Lower leg skin (tissue), 4 donors: ENCODE measurements at regions not wholly inside any gene's neighbourhood (a gene's known extent, or its start where the extent isn't known, plus 50 kb on each side); places are given as distances from the start of the nearest gene placed in this dataset.

Source experiments
- DNase-seq, 2 donors: peaks; one replicate each; pipeline ENCODE4 v3.0.0-alpha.2; 2019; ENCODE audit warnings: low spot score in 2 of 2
- H3K4me3 ChIP-seq: fragments of 200-600 bp; sonication (generic); 2 replicates; pipeline ENCODE4 v1.5.1; 2017; ENCODE audit warnings: mild to moderate bottlenecking, low read depth; ENCODE audit not compliant: poor library complexity, severe bottlenecking
- POLR2A ChIP-seq, 2 donors: fragments of 450-650 bp; IDR thresholded peaks; one replicate each; pipeline ENCODE4 v1.6.1; 2016 to 2017; ENCODE audit warnings: antibody characterized with exemption in 2 of 2, mild to moderate bottlenecking in 1 of 2, moderate library complexity in 1 of 2
- WGBS, 2 donors: methylation state at CpG; one replicate each; pipeline ENCODE4 v1.1.5; 2018; 5-methylcytosine and 5-hydroxymethylcytosine counted together
- intact Hi-C: fragments of 100-400 bp; cut with DNase I; formaldehyde crosslinking; loops from one replicate; pipeline ENCODE4 v1.15.0; 2023; ENCODE audit warnings: low total_unique reads
- TF ChIP-seq, protein P1 (sequence below), 3 donors: fragments of 450-650 bp; IDR thresholded peaks; one replicate each; pipeline ENCODE4 v1.5.1; 2016; ENCODE audit warnings: antibody characterized with exemption in 3 of 3, mild to moderate bottlenecking in 3 of 3, moderate library complexity in 2 of 3

- WGBS, 2 donors = 52 to 83% methylated on average over 2 of the region's 2 CpGs
- TF ChIP-seq, protein P1, sequence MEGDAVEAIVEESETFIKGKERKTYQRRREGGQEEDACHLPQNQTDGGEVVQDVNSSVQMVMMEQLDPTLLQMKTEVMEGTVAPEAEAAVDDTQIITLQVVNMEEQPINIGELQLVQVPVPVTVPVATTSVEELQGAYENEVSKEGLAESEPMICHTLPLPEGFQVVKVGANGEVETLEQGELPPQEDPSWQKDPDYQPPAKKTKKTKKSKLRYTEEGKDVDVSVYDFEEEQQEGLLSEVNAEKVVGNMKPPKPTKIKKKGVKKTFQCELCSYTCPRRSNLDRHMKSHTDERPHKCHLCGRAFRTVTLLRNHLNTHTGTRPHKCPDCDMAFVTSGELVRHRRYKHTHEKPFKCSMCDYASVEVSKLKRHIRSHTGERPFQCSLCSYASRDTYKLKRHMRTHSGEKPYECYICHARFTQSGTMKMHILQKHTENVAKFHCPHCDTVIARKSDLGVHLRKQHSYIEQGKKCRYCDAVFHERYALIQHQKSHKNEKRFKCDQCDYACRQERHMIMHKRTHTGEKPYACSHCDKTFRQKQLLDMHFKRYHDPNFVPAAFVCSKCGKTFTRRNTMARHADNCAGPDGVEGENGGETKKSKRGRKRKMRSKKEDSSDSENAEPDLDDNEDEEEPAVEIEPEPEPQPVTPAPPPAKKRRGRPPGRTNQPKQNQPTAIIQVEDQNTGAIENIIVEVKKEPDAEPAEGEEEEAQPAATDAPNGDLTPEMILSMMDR (IDR thresholded peaks at IDR 0.05) = no peak
- H3K4me3 ChIP-seq = no peak overlapping the region
- no peak for DNase-seq
- intact Hi-C loops = no loop called here
These were observed 285.4 kb upstream of the CDH8 start for GRCh38 chr16:62321606-62322005.

DNA sequence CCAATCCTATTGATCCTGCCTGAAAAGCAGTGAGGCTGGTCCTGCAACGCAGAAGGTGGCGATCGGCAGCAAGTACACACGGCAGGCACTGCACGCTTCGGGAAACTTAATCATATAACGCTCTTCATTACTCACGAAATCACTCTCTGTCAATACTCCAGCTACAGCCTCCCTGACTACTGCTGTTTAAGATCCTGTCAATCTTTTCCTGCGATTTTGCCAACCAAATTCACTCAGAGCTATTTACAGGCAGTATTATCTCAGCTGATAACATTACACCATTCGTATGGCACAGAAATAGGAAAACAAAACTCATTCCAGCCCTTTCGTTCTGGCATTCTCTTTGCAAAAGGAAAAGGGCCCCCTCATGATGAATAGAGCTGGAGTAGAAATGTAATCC lies 262.4 kb upstream of the CDH8 start:
- 74 to 83% methylated on average over 11 of the region's 11 CpGs for WGBS, 2 donors
- no peak overlapping the region for H3K4me3 ChIP-seq
- DNase-seq = no peak
- intact Hi-C loops = no loop called here
- TF ChIP-seq, protein P1 (IDR thresholded peaks at IDR 0.05) = no peak
- TF ChIP-seq POLR2A (IDR thresholded peaks at IDR 0.05) = no peak

GRCh38 chr16:62294213-62294972 lies 258.2 kb upstream of the CDH8 start:
- TF ChIP-seq, protein P1 (IDR thresholded peaks at IDR 0.05) = no peak
- no peak for TF ChIP-seq POLR2A (IDR thresholded peaks at IDR 0.05)
- no peak for DNase-seq
- intact Hi-C loops = no loop called here
- 84 to 87% methylated on average over 6 of the region's 6 CpGs for WGBS, 2 donors
- H3K4me3 ChIP-seq = no peak overlapping the region

DNA sequence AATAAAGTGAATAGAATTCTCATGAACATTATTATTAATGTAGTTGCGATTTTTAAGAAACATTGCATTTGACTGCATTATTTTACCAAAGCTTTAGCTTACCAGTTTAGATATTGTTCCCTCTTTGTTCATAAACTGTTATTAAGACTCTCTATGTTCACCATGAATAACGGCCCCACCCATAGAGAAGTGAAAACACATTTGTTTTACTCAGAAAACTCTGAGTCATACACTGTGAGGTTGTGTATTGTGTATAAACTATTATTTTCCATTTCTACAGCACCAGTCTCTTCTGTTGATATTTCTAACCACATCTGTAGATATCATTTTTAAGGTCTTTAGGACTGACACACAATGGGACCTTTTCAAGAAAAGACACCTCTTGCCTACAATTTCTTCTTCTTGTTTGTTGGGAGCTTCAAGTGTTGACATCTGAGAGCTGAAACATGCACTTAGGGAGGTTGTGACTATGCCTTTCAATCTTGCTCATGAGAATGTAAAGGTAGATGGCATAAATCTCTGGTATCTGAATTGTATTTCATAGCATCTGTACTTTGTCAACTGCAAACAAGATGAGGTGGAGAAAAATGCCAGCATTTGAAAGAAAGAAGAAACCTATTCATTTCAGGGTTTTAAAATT lies 252.9 kb upstream of the CDH8 start:
- WGBS, 2 donors = 64 to 78% methylated on average over 2 of the region's 2 CpGs
- TF ChIP-seq, protein P1 (IDR thresholded peaks at IDR 0.05) = no peak
- intact Hi-C loops = no loop called here

DNA sequence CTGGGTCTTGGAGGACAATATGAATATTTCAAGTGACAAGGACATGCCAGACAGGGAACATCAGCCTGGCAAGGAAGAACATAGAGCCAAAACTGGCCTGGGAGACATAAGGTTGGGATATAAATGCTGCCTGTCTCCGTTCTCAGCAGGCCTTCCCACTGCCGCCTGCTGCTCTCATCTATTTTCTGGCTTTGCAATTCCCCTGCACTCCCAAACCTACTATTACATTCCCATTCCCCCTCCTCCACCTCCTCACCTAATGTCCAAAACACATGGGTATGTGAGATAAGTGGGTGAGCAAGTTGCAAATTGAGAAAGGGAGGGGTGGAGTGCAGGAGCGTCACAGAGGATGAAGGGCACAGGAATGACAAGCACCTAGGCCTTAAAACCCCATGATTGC lies 244.3 kb upstream of the CDH8 start:
- H3K4me3 ChIP-seq = no peak overlapping the region
- 95% methylated on average over 3 of the region's 3 CpGs for WGBS, 2 donors
- DNase-seq = no peak
- no peak for TF ChIP-seq POLR2A (IDR thresholded peaks at IDR 0.05)
- TF ChIP-seq, protein P1 (IDR thresholded peaks at IDR 0.05) = no peak
- intact Hi-C loops = no loop called here

More for the DNA sequence above, 252.9 kb upstream of the CDH8 start:
- DNase-seq = no peak
- H3K4me3 ChIP-seq = no peak overlapping the region
